GM12878 (cell line): ENCODE measurements at regions not wholly inside any gene's neighbourhood (a gene's known extent, or its start where the extent isn't known, plus 50 kb on each side); places are given as distances from the start of the nearest gene placed in this dataset.

ENCODE experiments used
- ATAC-seq: fragments of 200-7000 bp; cut with Tn5 transposase; 3 replicates; pipeline ENCODE4 v1.9.1; 2020; ENCODE audit warnings: mild to moderate bottlenecking, moderate library complexity
- BruUV-seq: library from RNA; stranded (reverse); fragments of 400-500 nt; replicated peaks from 2 replicates; lab custom pipeline; 2021; lab: Mats Ljungman, UMichigan
- CTCF ChIA-PET: fragments of 300-600 bp; sonication (Branson Sonifier 250); formaldehyde crosslinking; extraction: SDS; loops from one replicate; lab custom pipeline; 2021; ENCODE audit warnings: inconsistent platforms; lab: Yijun Ruan, JAX
- POLR2A ChIA-PET: fragments of 350-600 bp; formaldehyde crosslinking; extraction: SDS; loops from one replicate; lab custom pipeline; 2021; ENCODE audit warnings: inconsistent platforms; lab: Charles Lee
- RAD21 ChIA-PET: fragments of 300-600 bp; sonication (Branson Sonifier 250); formaldehyde crosslinking; loops from one replicate; lab custom pipeline; 2023; ENCODE audit warnings: antibody characterized with exemption; ENCODE audit not compliant: unreplicated experiment; lab: Charles Lee
- SMC1A ChIA-PET: fragments of 300-600 bp; sonication (Branson Sonifier 250); formaldehyde crosslinking; loops from one replicate; lab custom pipeline; 2023; ENCODE audit not compliant: unreplicated experiment, uncharacterized antibody; lab: Charles Lee
- DNase-seq: peaks from one replicate; pipeline ENCODE4 v3.0.0-alpha.2; 2011; ENCODE audit warnings: low read depth, low spot score
- FAIRE-seq: peaks from 3 replicates; lab custom pipeline; 2011; peaks lifted over from hg19 to GRCh38; lab: Jason Lieb, UNC
- H2AFZ ChIP-seq: 2 replicates; pipeline ENCODE4 v1.6.0; 2011; ENCODE audit warnings: low read depth, low read length, control low read depth; ENCODE audit not compliant: control insufficient read depth
- H3K27ac ChIP-seq: 2 replicates; pipeline ENCODE4 v1.5.1; 2011; ENCODE audit warnings: control low read depth; ENCODE audit not compliant: control insufficient read depth, insufficient read depth
- H3K27me3 ChIP-seq, 2 experiments: replicated peaks in 1 of 2; 2 replicates each; pipeline versions ENCODE4 v1.6.0 to v1.6.1; 2011; ENCODE audit warnings: low read length in 1 of 2; ENCODE audit not compliant: control insufficient read depth in 2 of 2, insufficient read depth in 2 of 2
- H3K36me3 ChIP-seq, 2 experiments: 2 replicates each; pipeline ENCODE4 v1.5.1; 2011; ENCODE audit warnings: low read length in 1 of 2; ENCODE audit not compliant: control insufficient read depth in 2 of 2, insufficient read depth in 2 of 2
- H3K4me1 ChIP-seq: 2 replicates; pipeline ENCODE4 v1.6.1; 2011; ENCODE audit warnings: mild to moderate bottlenecking, low read length, moderate library complexity, mixed read lengths; ENCODE audit not compliant: control insufficient read depth, insufficient read depth
- H3K4me2 ChIP-seq: 2 replicates; pipeline ENCODE4 v1.6.0; 2011; ENCODE audit warnings: control low read depth; ENCODE audit not compliant: control insufficient read depth, insufficient read depth
- H3K4me3 ChIP-seq: fragments of 200-600 bp; sonication (generic); 2 replicates; pipeline ENCODE4 v1.5.1; 2016
- H3K79me2 ChIP-seq: 2 replicates; pipeline ENCODE4 v1.6.0; 2011; ENCODE audit warnings: low read length; ENCODE audit not compliant: control insufficient read depth, insufficient read depth
- H3K9ac ChIP-seq: 2 replicates; pipeline ENCODE4 v1.8.0; 2011; ENCODE audit warnings: low read length, control low read depth, mixed read lengths; ENCODE audit not compliant: control insufficient read depth, insufficient read depth
- H3K9me3 ChIP-seq: replicated peaks from 3 replicates; pipeline ENCODE4 v1.5.1; 2011; ENCODE audit warnings: mild to moderate bottlenecking, low read length; ENCODE audit not compliant: control insufficient read depth, insufficient read depth
- H4K20me1 ChIP-seq: 2 replicates; pipeline ENCODE4 v1.6.0; 2011; ENCODE audit not compliant: control insufficient read depth, insufficient read depth
- ATF2 ChIP-seq: IDR thresholded peaks from 2 replicates; pipeline ENCODE4 v1.6.1; 2012; ENCODE audit warnings: low read length, inconsistent platforms
- CREB1 ChIP-seq: IDR thresholded peaks from 2 replicates; pipeline ENCODE4 v1.6.1; 2012; ENCODE audit warnings: low read depth, mild to moderate bottlenecking, inconsistent platforms
- E2F8 ChIP-seq: fragments of 450-650 bp; IDR thresholded peaks from 2 replicates; pipeline ENCODE4 v1.6.1; 2018; ENCODE audit warnings: mild to moderate bottlenecking, low read depth, moderate library complexity; ENCODE audit not compliant: partially characterized antibody
- EGR1 ChIP-seq, 2 experiments: IDR thresholded peaks; 1 replicate in 1 of 2; 2 replicates in 1 of 2; pipeline ENCODE4 v1.6.1; 2011 to 2012; ENCODE audit warnings: low read depth in 2 of 2, low read length in 2 of 2, borderline replicate concordance in 1 of 2, mild to moderate bottlenecking in 1 of 2, moderate library complexity in 1 of 2
- EZH2 ChIP-seq: IDR thresholded peaks from 2 replicates; pipeline ENCODE4 v1.6.1; 2012; ENCODE audit warnings: low read depth, mild to moderate bottlenecking, control low read depth, inconsistent platforms, low read length, borderline replicate concordance; ENCODE audit not compliant: control insufficient read depth
- HDAC6 ChIP-seq: fragments of 200-600 bp; sonication (generic); IDR thresholded peaks from one replicate; pipeline ENCODE4 v1.8.0; 2017; ENCODE audit warnings: antibody characterized with exemption; ENCODE audit not compliant: unreplicated experiment
- IRF5 ChIP-seq: fragments of 450-650 bp; IDR thresholded peaks from 2 replicates; pipeline ENCODE4 v1.6.1; 2017; ENCODE audit warnings: borderline replicate concordance
- KDM1A ChIP-seq: fragments of 200-600 bp; sonication (generic); IDR thresholded peaks from 2 replicates; pipeline ENCODE4 v1.6.1; 2016; ENCODE audit warnings: borderline replicate concordance
- MXI1 ChIP-seq: fragments of 150-350 bp; IDR thresholded peaks from 2 replicates; pipeline ENCODE4 v1.6.1; 2011; ENCODE audit warnings: low read depth, mild to moderate bottlenecking, inconsistent platforms, low read length, improper control_type of control experiment
- POU2F2 ChIP-seq: IDR thresholded peaks from 3 replicates; pipeline ENCODE4 v1.6.1; 2011; ENCODE audit warnings: low read depth, mild to moderate bottlenecking, low read length, borderline replicate concordance
- RAD51 ChIP-seq: fragments of 450-650 bp; IDR thresholded peaks from 2 replicates; pipeline ENCODE4 v1.6.1; 2016; ENCODE audit warnings: moderate library complexity, mild to moderate bottlenecking, inconsistent platforms
- RBBP5 ChIP-seq: fragments of 200-600 bp; sonication (generic); conservative IDR thresholded peaks from 2 replicates; pipeline ENCODE4 v1.6.1; 2016
- SREBF1 ChIP-seq: IDR thresholded peaks from 2 replicates; pipeline ENCODE4 v1.6.1; 2012; ENCODE audit warnings: mild to moderate bottlenecking, low read length
- SUZ12 ChIP-seq: fragments of 200-600 bp; sonication (generic); IDR thresholded peaks from one replicate; pipeline ENCODE4 v1.6.1; 2018; ENCODE audit warnings: antibody characterized with exemption, mild to moderate bottlenecking; ENCODE audit not compliant: unreplicated experiment
- TAF1 ChIP-seq: IDR thresholded peaks from 2 replicates; pipeline ENCODE4 v1.6.1; 2011; ENCODE audit warnings: mild to moderate bottlenecking, low read depth, low read length, borderline replicate concordance
- USF2 ChIP-seq: IDR thresholded peaks from 2 replicates; pipeline ENCODE4 v1.6.1; 2011; ENCODE audit warnings: low read depth, low read length, improper control_type of control experiment, borderline replicate concordance
- YY1 ChIP-seq: IDR thresholded peaks from 2 replicates; pipeline ENCODE4 v1.6.1; 2011; ENCODE audit warnings: low read depth, mild to moderate bottlenecking, low read length
- ZSCAN29 ChIP-seq: fragments of 450-650 bp; IDR thresholded peaks from 2 replicates; pipeline ENCODE4 v1.6.1; 2017; ENCODE audit warnings: mild to moderate bottlenecking, moderate library complexity
- WGBS: methylation state at CpG from one replicate; pipeline ENCODE4 v1.1.6; 2016; ENCODE audit warnings: low lambda C conversion rate; ENCODE audit not compliant: insufficient replicate concordance, insufficient coverage; ENCODE audit errors: missing lambda C conversion rate; 5-methylcytosine and 5-hydroxymethylcytosine counted together
- in situ Hi-C: fragments of 300-500 bp; cut with MboI; formaldehyde crosslinking; loops from 9 replicates; pipeline ENCODE4 v1.14.3; 2018; ENCODE audit warnings: mixed read lengths
- intact Hi-C: fragments of 100-400 bp; cut with micrococcal nuclease; formaldehyde crosslinking; loops from one replicate; pipeline ENCODE4 v1.14.2; 2022; ENCODE audit not compliant: unreplicated experiment

GRCh38 chrX:107301253-107301652, 94.8 kb downstream of the DNAAF6 start:
- ChIA-PET POLR2A (no interaction called here), CTCF (interaction anchor here (0.9 kb wide), 1 partner anchor 11 kb away, joined by 3 read pairs; no protein-coding TSS in a partner anchor), RAD21 (interaction anchor here (0.6 kb wide), 1 partner anchor 350 kb away, joined by 3 read pairs; no protein-coding TSS in a partner anchor), SMC1A (no interaction called here)
- Histone ChIP-seq H3K4me3 (no peak overlapping the region), H3K27me3 (no peaks in the 10 kb centered on the region), H2AFZ (no peak overlapping the region), H4K20me1 (no peaks in the 10 kb centered on the region), H3K27ac (no peak overlapping the region), H3K9me3 (no peaks in the 10 kb centered on the region), H3K4me1 (no peaks in the 10 kb centered on the region), H3K79me2 (no peaks in the 10 kb centered on the region), H3K4me2 (no peak overlapping the region), H3K9ac (no peak overlapping the region), H3K36me3 (no peaks in the 10 kb centered on the region)
- no peak for FAIRE-seq
- BruUV-seq = no TSS peak
- no peak for DNase-seq
- ATAC-seq = no peak
- in situ Hi-C loops = no loop called here
- intact Hi-C loops = loop anchor here (10.0 kb wide), 1 partner anchor 406 kb away; no protein-coding TSS in a partner anchor
- 70% methylated on average over 3 of the region's 3 CpGs for WGBS
- no peak for TF ChIP-seq RAD51
- no peak for TF ChIP-seq YY1
- no peak for TF ChIP-seq POU2F2
- TF ChIP-seq MXI1 = no peak
- TF ChIP-seq TAF1 = no peak
- no peak for TF ChIP-seq E2F8
- no peak for TF ChIP-seq SUZ12
- no peak for TF ChIP-seq CREB1
- TF ChIP-seq EGR1 (IDR thresholded peaks at IDR 0.05; ENCODE audit: borderline replicate concordance in 1 of 2, low read depth in 2 of 2, low read length in 2 of 2) = no peak
- no peak for TF ChIP-seq USF2
- no peak for TF ChIP-seq RBBP5
- TF ChIP-seq SREBF1 = no peak
- TF ChIP-seq ATF2 = no peak
- no peak for TF ChIP-seq HDAC6
- no peak for TF ChIP-seq KDM1A
- TF ChIP-seq EZH2 = no peak
- TF ChIP-seq IRF5 = no peak
- no peak for TF ChIP-seq ZSCAN29
